PC-3 (cell line): ENCODE measurements at regions not wholly inside any gene's neighbourhood (a gene's known extent, or its start where the extent isn't known, plus 50 kb on each side); places are given as distances from the start of the nearest gene placed in this dataset.

ENCODE experiments used
- EZH2 ChIP-seq: fragments of 300-600 bp; sonication (generic); IDR thresholded peaks from one replicate; pipeline ENCODE4 v1.6.1; 2017; ENCODE audit warnings: antibody characterized with exemption, mild to moderate bottlenecking, low read length; ENCODE audit not compliant: unreplicated experiment
- EZH2phosphoT487 ChIP-seq: fragments of 300-600 bp; sonication (generic); IDR thresholded peaks from 2 replicates; pipeline ENCODE4 v1.6.1; 2018; ENCODE audit warnings: mild to moderate bottlenecking, antibody characterized with exemption, low read length, borderline replicate concordance
- TF ChIP-seq, protein P1 (sequence below): fragments of 300-600 bp; sonication (generic); conservative IDR thresholded peaks from 2 replicates; pipeline ENCODE4 v1.5.1; 2017; ENCODE audit warnings: antibody characterized with exemption, low read depth, mild to moderate bottlenecking, low read length

DNA sequence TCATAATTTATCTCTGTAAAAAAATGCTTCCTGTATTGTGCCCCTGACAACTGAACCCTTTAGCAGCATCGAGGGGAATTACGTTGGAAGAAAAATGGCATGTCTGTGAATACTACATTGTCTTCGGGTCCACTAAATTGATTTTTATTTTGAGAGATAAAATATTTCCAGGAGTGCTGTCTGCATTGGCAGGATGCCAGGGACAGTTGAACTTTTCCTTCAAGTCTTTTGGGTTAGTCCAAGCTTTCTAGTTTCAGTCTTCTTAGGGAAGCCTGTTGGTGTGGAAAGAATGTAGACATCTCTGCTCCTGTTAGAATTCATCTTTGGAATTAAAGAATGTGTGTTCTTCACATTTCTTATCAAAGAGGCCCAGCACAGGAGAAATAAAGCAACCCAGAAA lies 557.9 kb downstream of the TMEM114 start:
- TF ChIP-seq, protein P1, sequence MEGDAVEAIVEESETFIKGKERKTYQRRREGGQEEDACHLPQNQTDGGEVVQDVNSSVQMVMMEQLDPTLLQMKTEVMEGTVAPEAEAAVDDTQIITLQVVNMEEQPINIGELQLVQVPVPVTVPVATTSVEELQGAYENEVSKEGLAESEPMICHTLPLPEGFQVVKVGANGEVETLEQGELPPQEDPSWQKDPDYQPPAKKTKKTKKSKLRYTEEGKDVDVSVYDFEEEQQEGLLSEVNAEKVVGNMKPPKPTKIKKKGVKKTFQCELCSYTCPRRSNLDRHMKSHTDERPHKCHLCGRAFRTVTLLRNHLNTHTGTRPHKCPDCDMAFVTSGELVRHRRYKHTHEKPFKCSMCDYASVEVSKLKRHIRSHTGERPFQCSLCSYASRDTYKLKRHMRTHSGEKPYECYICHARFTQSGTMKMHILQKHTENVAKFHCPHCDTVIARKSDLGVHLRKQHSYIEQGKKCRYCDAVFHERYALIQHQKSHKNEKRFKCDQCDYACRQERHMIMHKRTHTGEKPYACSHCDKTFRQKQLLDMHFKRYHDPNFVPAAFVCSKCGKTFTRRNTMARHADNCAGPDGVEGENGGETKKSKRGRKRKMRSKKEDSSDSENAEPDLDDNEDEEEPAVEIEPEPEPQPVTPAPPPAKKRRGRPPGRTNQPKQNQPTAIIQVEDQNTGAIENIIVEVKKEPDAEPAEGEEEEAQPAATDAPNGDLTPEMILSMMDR: no peak
- TF ChIP-seq EZH2phosphoT487 (no peak), EZH2 (no peak)
